ENCODE measurements at regions not wholly inside any gene's neighbourhood (a gene's known extent, or its start where the extent isn't known, plus 50 kb on each side); places are given as distances from the start of the nearest gene placed in this dataset.
"Not testable (repeated sequence)": the region's sequence is repeated elsewhere in the genome, so short reads cannot be mapped to it uniquely, and the experiment has no call there.

DNA sequence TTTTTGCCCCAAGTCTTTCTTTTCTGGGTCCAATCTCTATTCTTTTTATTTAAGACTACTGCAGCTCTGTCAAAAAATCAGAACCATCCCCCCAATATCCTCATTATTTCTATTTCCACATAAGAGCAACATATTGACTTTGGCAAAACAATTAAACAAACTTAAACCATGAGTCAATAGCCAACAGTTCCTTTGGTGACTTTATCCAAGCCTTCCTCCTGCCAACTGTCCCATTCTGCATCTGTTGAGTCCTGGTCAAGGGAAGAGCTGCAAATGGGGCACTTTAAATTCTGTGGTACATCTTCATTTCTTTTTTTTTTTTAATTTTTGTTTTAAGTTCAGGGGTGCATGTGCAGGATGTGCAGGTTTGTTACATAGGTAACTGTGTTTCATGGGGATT lies 1875.0 kb upstream of the PCDH7 start:
- DNase-seq (ENCODE audit: low read depth), result no peak
- TF ChIP-seq, protein P1, sequence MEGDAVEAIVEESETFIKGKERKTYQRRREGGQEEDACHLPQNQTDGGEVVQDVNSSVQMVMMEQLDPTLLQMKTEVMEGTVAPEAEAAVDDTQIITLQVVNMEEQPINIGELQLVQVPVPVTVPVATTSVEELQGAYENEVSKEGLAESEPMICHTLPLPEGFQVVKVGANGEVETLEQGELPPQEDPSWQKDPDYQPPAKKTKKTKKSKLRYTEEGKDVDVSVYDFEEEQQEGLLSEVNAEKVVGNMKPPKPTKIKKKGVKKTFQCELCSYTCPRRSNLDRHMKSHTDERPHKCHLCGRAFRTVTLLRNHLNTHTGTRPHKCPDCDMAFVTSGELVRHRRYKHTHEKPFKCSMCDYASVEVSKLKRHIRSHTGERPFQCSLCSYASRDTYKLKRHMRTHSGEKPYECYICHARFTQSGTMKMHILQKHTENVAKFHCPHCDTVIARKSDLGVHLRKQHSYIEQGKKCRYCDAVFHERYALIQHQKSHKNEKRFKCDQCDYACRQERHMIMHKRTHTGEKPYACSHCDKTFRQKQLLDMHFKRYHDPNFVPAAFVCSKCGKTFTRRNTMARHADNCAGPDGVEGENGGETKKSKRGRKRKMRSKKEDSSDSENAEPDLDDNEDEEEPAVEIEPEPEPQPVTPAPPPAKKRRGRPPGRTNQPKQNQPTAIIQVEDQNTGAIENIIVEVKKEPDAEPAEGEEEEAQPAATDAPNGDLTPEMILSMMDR (IDR thresholded peaks at IDR 0.05; ENCODE audit: insufficient read depth, low read length, poor library complexity, severe bottlenecking), result no peak
- Histone ChIP-seq H3K36me3 (ENCODE audit: control insufficient read depth, insufficient read depth, low read length) (no peaks in the 10 kb centered on the region), H3K4me3 (ENCODE audit: low read depth, low read length) (no peak overlapping the region), H3K27me3 (ENCODE audit: control insufficient read depth, insufficient read depth, low read length) (no peaks in the 10 kb centered on the region)

DNA sequence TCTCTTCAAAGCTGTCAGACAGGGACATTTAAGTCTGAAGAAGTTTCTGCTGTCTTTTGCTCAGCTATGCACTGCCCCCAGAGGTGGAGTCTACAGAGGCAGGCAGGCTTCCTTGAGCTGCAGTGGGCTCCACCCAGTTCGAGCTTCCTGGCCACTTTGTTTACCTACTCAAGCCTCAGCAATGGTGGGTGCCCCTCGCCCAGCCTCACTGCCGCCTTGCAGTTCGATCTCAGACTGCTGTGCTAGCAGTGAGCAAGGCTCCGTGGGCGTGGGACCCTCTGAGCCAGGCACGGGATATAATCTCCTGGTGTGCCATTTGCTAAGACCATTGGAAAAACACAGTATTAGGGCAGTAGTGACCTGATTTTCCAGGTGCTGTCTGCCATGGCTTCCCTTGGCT lies 1863.1 kb upstream of the PCDH7 start:
- not testable (repeated sequence) for DNase-seq (ENCODE audit: low read depth); H3K27me3 ChIP-seq (ENCODE audit: control insufficient read depth, insufficient read depth, low read length); H3K36me3 ChIP-seq (ENCODE audit: control insufficient read depth, insufficient read depth, low read length); H3K4me3 ChIP-seq (ENCODE audit: low read depth, low read length)

DNA sequence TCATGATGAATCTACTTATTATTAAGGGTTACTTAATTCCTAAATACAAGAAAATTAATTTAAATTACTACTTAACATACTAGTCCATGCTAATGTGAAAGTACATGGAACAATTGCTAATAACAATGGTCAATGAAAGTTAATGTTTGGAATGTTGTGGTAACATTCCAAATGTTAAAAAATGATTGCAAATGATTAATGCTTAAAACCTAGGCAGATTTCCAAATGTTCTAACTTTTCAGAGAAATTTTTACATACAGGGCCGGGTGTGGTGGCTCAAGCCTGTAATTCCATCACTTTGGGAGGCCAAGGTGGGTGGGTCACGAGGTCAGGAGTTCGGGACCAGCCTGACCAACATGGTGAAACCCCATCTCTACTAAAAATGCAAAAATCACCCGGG lies 1851.3 kb upstream of the PCDH7 start:
- Histone ChIP-seq H3K27me3 (ENCODE audit: control insufficient read depth, insufficient read depth, low read length) (no peaks in the 10 kb centered on the region), H3K4me3 (ENCODE audit: low read depth, low read length) (no peak overlapping the region), H3K36me3 (ENCODE audit: control insufficient read depth, insufficient read depth, low read length) (no peaks in the 10 kb centered on the region)
- no peak for DNase-seq (ENCODE audit: low read depth)
- TF ChIP-seq, protein P1 (IDR thresholded peaks at IDR 0.05; ENCODE audit: insufficient read depth, low read length, poor library complexity, severe bottlenecking), result no peak

DNA sequence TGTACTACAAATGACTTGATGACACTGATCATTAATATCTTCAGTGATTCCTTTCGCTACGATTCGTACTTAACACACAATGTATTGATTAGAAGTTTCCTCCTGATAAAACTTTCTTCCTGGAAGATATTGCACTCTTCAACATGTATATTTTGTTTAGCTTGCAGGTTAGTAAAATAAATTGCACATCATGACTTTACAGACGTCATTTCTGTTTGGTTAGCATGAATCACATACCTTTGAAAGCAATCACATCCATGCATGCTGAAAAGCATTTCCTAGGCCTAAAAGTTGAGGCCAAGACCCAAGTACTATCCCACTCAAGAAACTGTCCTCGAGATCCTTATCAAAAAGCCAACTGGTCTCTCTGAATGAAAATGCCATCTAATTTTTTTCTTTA lies 1841.0 kb upstream of the PCDH7 start:
- H3K27me3 ChIP-seq (ENCODE audit: control insufficient read depth, insufficient read depth, low read length), result no peaks in the 10 kb centered on the region
- TF ChIP-seq, protein P1 (IDR thresholded peaks at IDR 0.05; ENCODE audit: insufficient read depth, low read length, poor library complexity, severe bottlenecking), result no peak
- H3K4me3 ChIP-seq (ENCODE audit: low read depth, low read length), result no peak overlapping the region
- no peaks in the 10 kb centered on the region for H3K36me3 ChIP-seq (ENCODE audit: control insufficient read depth, insufficient read depth, low read length)
- DNase-seq (ENCODE audit: low read depth), result no peak

DNA sequence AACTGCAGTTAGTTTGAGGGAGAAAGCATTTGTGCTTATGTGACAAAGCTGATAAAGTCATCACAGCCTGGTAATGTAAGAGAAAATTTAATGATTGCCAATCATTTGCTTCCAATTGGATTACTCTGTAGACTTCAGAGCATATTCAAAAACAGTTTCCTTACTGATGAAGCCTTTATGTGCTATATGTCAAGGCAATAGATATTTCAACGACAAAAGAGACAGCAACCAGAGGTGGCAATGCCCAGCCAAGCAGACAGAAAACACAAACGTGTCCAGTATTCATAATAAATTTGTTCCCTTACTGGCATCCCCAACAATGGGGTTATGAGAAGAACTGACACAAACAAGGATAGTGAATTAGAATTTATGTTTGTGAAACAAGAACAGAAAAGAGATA lies 1840.3 kb upstream of the PCDH7 start:
- DNase-seq (ENCODE audit: low read depth), result no peak
- TF ChIP-seq, protein P1 (IDR thresholded peaks at IDR 0.05; ENCODE audit: insufficient read depth, low read length, poor library complexity, severe bottlenecking), result no peak
- Histone ChIP-seq H3K36me3 (ENCODE audit: control insufficient read depth, insufficient read depth, low read length) (no peaks in the 10 kb centered on the region), H3K4me3 (ENCODE audit: low read depth, low read length) (no peak overlapping the region), H3K27me3 (ENCODE audit: control insufficient read depth, insufficient read depth, low read length) (no peaks in the 10 kb centered on the region)

DNA sequence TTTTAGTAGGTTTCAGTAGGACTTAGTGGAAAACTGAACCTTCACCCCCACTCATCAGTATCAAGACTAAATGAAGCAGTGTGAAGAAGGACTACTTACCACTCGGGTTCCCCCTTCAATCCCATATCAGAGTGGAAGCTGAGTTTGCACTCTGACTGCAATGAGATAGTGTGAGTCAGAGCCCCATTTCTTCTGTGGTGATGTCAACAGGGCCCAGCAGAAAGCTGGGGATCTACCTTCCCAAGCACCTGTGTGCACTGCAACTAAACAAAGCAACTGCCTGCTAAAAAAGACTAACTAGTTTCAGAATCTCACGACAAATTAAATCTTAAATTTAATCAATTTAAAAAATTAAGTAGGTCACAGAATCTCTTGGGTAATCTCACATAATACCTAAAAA lies 1837.0 kb upstream of the PCDH7 start:
- H3K36me3 ChIP-seq (ENCODE audit: control insufficient read depth, insufficient read depth, low read length), result no peaks in the 10 kb centered on the region
- DNase-seq (ENCODE audit: low read depth), result no peak
- H3K4me3 ChIP-seq (ENCODE audit: low read depth, low read length), result no peak overlapping the region
- TF ChIP-seq, protein P1 (IDR thresholded peaks at IDR 0.05; ENCODE audit: insufficient read depth, low read length, poor library complexity, severe bottlenecking), result no peak
- no peaks in the 10 kb centered on the region for H3K27me3 ChIP-seq (ENCODE audit: control insufficient read depth, insufficient read depth, low read length)
